ENCODE measurements at regions not wholly inside any gene's neighbourhood (a gene's known extent, or its start where the extent isn't known, plus 50 kb on each side); places are given as distances from the start of the nearest gene placed in this dataset.

- DNase-seq = peak; percentile 11
Measured at GRCh38 chr3:30266524-30266923, 339.9 kb upstream of the TGFBR2 start.

GRCh38 chr3:30268288-30268687 lies 338.1 kb upstream of the TGFBR2 start:
- no peak for DNase-seq

GRCh38 chr3:30269751-30270445 lies 336.5 kb upstream of the TGFBR2 start:
- no peak for DNase-seq

GRCh38 chr3:30271781-30272180 lies 334.6 kb upstream of the TGFBR2 start:
- no peak for DNase-seq

GRCh38 chr3:30273304-30274072 lies 332.9 kb upstream of the TGFBR2 start:
- no peak for DNase-seq

- no peak for DNase-seq
Measured at GRCh38 chr3:30277494-30277893, 328.9 kb upstream of the TGFBR2 start.

GRCh38 chr3:30281526-30281925 lies 324.9 kb upstream of the TGFBR2 start:
- no peak for DNase-seq

GRCh38 chr3:30282154-30282696 lies 324.2 kb upstream of the TGFBR2 start:
- no peak for DNase-seq

GRCh38 chr3:30285188-30286006 lies 321.0 kb upstream of the TGFBR2 start:
- no peak for DNase-seq

GRCh38 chr3:30286007-30286669 lies 320.3 kb upstream of the TGFBR2 start:
- peak; percentile 5 for DNase-seq

- no peak for DNase-seq
Measured at GRCh38 chr3:30286811-30287210, 319.6 kb upstream of the TGFBR2 start.

GRCh38 chr3:30288830-30289229 lies 317.6 kb upstream of the TGFBR2 start:
- no peak for DNase-seq

GRCh38 chr3:30289324-30289723 lies 317.1 kb upstream of the TGFBR2 start:
- no peak for DNase-seq

GRCh38 chr3:30289766-30290165 lies 316.6 kb upstream of the TGFBR2 start:
- no peak for DNase-seq

- no peak for DNase-seq
Measured at GRCh38 chr3:30290479-30290878, 315.9 kb upstream of the TGFBR2 start.

- DNase-seq = no peak
Measured at GRCh38 chr3:30292192-30292893, 314.1 kb upstream of the TGFBR2 start.

- no peak for DNase-seq
Measured at GRCh38 chr3:30293621-30294240, 312.7 kb upstream of the TGFBR2 start.

- DNase-seq = no peak
Measured at GRCh38 chr3:30294241-30294667, 312.1 kb upstream of the TGFBR2 start.

- DNase-seq = no peak
Measured at GRCh38 chr3:30297112-30297511, 309.3 kb upstream of the TGFBR2 start.

- DNase-seq = no peak
Measured at GRCh38 chr3:30299674-30300385, 306.6 kb upstream of the TGFBR2 start.

Data from right kidney (tissue), 1 donor.